GM18499 (cell line): ENCODE measurements at regions not wholly inside any gene's neighbourhood (a gene's known extent, or its start where the extent isn't known, plus 50 kb on each side); places are given as distances from the start of the nearest gene placed in this dataset.

ENCODE experiments used
- ATAC-seq: cut with Tn5 transposase; IDR thresholded peaks from one replicate; pipeline ENCODE4 v1.9.1; 2021; ENCODE audit warnings: moderate number of reproducible peaks; ENCODE audit not compliant: insufficient read depth, unreplicated experiment

GRCh38 chr2:138170485-138170884, 206.2 kb downstream of the HNMT start:
- no peak for ATAC-seq

DNA sequence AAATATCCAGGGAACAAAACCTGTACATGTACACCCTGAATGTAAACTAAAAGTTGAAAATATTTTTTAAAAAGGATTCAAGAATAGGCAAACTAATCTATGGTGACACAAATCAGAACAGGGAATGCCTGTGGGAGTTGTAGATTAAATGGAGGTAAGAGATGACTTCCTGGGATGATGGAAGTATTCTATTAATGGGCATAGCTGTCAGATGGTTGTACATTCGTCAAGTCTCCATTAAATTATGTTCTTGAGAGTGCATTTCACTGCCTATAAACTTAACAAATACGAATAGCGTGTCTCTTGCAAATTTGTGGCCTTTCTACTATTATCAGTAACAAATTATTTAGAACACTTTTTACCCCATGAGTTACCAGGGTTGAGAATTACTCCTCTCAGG, 207.0 kb downstream of the HNMT start:
- ATAC-seq, result no peak

DNA sequence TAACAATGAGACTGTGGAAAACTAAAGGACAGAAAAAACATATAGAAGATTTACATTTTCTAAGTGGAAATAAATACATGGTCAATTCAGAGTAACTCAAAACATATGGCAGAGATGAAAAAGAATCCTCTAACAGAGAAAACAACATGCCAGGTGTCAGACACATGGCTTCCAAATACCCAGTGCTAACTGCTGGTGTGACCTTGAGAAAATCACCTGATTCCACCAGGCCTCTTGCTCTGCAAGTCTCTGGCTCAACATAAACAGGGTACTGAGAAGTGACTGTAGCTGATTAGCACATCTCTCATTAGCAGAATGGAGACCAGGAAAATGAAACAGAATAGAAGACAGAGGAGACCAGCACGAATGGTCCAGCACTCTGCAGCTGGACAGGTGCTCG, 210.8 kb downstream of the HNMT start:
- no peak for ATAC-seq

DNA sequence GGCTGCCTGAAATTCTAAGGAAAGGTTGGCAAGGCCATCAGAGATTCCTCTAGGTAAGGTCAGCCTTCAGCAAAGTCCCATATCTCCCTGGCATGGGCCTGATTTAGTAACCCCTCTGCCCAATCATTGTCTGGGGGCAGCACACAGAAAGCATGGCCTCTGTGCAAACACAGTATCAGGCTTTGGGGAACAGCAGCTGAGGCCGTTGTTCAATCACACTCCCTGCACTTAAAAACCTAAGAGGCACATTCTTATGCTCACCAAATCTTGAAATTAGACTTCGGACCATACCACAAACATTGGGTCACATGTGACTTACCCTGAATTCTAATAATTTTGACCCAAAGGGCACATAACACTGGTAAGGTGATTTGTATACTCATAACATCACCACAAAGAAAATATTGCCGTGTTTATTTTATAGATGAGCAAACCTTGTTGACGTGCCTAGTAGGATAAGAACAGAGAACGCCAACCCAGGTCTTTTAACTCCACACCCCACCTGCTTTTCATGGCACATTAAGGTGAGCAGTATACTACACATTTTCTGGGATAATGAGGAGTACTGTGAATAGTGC, 212.7 kb downstream of the HNMT start:
- no peak for ATAC-seq

DNA sequence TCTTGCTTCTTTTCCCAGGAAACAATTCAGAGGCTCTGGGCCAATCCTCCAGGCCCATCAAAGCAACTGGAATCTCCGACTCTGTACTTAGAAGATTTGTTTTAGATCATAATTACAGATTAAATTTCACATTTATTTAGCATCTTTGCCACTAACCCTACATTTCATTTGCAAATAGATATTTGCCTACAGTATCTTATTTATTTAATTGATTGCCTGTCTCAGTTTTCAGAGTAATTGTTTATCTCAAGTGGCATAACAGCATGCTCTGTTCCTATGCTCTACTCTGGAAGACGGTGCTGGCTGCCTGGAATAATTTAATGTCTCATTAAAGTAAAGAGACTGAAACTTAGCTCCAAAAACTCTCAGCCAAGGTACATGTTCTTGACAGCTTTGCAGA, 213.4 kb downstream of the HNMT start:
- ATAC-seq, result no peak

- no peak for ATAC-seq
These were observed 216.6 kb downstream of the HNMT start for GRCh38 chr2:138180692-138181386.

DNA sequence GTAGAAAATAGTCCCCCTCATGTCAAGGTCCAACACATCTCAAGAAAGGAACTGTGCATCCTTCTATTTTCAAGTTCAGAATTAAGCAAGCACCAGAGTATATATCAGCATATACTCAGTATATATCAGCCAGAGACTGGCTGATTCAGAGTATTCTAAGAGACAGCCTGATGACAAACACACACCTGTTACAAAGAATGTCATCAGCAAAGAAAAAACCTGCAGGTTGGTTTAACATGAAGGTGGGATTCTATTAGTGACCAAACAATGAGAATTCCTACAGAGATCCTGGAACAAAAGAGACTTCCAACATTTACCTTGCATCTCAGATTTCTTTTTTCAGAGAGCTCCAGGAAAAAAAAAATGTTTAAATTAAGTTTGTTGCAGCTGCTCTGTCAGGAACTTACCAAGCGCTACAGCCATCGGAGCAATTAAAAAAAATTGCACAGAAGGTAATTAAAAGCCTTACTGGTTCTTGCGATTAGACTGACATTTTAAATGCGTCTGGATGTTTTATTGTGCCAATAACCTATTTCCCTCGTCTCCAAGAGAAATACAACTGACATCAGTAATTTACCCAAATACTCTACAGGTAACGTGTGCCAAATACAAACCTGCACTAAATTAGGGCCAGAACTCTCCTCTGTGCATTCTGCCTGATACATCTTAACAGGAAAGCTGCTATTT, 218.1 kb downstream of the HNMT start:
- ATAC-seq, result no peak

DNA sequence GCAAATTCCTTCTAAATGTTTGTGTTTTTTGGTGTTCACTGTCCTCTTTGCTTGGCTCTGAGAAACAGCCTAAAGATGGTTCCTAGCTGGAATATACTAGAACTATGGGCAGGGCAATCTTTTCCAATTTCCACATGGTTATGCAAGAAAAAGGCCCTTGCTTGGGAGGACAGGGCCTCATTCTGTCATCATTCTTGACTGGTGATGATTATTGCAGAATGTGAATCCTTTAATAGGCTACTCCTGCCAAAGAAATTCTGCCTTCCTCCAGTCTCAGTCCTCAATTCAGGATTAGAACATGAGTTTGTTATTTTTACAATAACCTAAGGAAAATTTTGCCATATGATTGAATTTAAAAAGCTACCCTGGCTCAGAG, 218.7 kb downstream of the HNMT start:
- ATAC-seq, result no peak

- no peak for ATAC-seq
These were observed 219.4 kb downstream of the HNMT start for GRCh38 chr2:138183705-138184104.

- no peak for ATAC-seq
These were observed 220.2 kb downstream of the HNMT start for GRCh38 chr2:138184428-138184827.

- ATAC-seq, result no peak
These were observed 221.6 kb downstream of the HNMT start for GRCh38 chr2:138185827-138186226.

DNA sequence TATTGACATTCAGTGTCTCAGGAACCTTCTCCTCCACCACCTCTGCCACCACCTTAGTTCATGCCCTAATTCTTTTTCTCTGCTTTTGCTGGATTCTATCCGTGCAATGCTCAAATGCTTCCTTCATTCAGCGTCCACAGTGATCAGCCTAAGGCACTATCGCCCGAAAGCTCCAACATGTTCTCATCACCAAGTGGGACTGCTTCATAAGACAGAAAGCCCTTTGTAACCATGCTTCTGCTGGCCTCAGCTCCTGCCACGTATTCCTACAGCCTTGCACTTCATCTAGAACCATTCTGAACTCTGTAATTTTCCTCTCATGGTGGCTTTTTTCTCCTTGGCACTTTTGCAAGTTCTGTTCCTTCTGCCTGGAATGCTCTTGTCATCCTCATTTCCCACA, 222.9 kb downstream of the HNMT start:
- ATAC-seq, result no peak

DNA sequence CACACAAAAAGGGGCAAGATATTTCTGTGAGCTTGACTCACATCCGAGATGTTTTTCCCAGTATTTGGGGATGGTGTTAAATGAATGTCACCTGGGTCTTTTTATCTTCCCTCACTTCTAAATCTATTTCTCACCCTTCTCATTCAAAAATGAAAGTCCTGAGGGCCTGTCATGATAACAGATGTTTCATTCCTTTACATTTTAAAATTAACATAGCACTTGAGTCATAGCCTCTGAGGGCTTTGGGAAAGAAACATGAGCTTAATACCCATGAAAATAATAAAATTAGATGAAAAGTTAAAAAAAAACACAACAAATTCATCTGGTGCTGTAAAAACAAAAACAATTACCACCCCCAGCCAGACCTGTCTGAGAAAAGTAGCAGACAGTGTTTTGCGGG, 226.7 kb downstream of the HNMT start:
- ATAC-seq, result no peak

DNA sequence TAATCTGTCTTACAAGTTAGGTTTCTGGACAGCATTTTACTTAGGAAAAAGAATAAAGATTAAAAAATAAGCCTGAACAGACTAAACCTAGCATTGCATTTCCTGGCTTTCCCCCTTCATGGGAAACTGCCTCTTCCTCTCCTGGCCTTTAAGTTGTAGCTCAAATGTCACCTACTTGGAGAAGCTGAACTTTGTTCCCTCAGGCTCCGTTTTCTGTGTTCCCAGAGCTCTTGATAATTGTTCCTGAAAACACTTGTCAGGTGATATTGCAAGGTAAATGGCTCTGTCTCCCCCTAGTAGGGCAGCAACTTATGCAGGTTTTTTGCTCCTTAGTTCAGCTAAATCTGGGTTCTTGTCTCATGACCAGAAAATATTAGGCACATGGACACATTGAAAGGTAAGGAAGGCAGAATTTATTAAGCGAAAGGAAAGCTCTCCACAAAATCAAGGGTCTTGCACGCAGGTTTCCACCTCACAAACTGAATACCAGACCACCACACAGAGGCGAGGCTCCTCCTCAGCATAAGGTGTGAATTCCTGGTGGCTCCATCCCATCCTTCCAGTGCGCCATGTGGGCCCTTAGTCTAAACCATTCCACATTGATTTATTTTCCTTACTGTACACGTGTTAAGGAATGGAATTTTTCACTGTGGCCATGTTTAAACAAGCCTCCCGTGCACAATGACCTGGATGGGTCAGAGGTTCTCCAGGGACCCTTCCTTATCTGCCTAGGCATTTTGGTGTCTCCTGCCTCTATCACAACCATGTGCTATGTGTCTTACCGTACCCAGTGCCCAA, 229.3 kb downstream of the HNMT start:
- no peak for ATAC-seq

- ATAC-seq, result no peak
These were observed 237.0 kb downstream of the HNMT start for GRCh38 chr2:138201286-138201685.

DNA sequence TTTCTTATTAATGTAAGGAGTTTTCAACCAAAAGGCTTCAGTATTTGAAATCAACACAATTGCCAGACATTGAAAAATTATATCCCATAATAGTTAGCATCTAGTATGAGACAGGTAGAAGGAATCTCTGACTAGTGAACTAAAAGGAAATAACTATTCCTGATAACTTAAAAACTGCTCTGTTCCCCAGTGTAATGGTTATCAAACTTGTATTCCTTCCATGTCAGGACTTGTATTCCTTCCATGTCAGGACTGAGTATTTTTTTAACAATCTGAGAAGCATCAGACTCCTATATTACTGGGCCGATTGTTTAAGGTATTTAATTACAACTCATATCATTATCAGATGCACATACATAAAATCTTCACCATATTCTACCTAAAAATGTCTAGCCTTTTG, 238.5 kb downstream of the HNMT start:
- no peak for ATAC-seq

DNA sequence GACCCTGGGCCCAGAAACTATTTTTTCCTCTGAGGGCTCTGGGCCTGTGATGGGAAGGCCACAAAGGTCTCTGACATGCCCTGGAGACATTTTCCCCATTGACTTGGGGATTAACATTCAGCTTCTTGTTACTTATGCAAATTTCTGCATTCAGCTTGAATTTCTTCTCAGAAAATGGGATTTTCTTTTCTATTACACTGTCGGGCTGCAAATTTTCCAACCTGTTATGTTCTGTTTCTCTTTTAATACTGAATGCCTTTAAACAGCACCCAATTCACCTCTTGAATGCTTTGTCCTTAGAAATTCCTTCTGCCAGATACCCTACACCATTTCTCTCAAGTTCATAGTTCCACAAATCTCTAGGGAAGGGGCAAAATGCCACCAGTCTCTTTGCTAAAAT, 241.0 kb downstream of the HNMT start:
- ATAC-seq, result no peak

DNA sequence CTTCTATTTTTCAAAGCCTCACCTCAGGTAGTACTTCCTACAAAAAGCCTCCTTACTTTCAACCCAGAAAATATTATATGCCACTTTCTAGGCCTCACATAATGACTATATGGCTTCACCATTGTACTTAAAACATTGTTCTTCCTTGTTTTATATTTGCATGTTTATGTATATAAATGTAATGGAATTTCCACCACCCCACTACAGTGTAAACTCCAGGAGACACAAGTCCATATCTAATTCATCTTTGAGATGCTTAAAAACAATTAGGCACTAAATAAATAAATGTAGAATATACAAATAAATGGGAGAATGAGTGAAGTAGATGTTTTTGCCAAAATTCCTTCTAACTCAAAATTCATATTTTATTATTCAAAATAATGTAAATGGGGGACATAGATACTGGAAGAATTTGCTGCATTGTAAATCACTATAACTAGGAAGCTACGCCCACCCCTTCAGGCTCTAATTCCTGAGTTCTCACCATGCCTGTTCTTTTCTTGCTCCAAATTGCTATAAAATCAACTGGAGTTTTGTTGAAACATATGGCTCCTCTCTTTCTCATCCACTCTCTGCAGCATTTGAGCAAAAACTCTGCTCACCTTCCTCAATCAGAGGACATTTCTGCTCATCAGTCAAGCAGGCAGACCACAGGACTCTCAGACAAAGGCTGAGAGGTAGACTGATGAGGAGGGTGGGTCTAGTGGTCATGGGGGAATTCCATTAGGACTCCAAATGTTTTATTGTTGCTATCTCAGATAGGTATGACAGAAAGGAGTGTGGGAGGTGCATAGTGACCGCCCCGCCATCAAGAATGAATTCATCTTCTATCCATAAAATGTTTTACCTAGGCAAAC, 243.0 kb downstream of the HNMT start:
- ATAC-seq, result no peak

- no peak for ATAC-seq
These were observed 244.7 kb downstream of the HNMT start for GRCh38 chr2:138209009-138209408.

DNA sequence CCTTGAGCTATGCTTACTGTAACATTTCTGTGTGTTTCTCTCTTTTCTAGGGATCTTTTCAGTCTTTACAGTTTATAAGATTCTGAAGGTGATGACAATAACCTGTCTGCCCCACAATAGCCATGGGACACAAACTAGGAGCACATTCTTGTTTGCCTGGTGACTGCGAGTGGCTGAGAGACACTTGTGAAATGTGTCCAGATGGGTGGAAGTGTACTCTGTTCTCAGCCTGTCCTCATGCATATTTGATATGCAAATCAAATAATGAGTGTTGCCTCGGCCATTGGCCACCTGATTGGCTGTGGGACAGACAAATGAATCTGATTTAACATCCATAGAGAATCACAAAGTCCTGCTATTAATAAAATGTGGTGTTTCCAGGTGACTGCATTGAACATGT, 246.2 kb downstream of the HNMT start:
- ATAC-seq, result no peak
